Stimulated activated CD8-positive, alpha-beta memory T cell treated with anti-CD3 and anti-CD28 coated beads, Interleukin-15, amount 100 ng/mL, for 24 hours (primary cell): ENCODE measurements at regions not wholly inside any gene's neighbourhood (a gene's known extent, or its start where the extent isn't known, plus 50 kb on each side); places are given as distances from the start of the nearest gene placed in this dataset.

Source experiments
- DNase-seq: peaks from one replicate; pipeline ENCODE4 v3.0.0-alpha.2; 2020; ENCODE audit warnings: low read depth

DNA sequence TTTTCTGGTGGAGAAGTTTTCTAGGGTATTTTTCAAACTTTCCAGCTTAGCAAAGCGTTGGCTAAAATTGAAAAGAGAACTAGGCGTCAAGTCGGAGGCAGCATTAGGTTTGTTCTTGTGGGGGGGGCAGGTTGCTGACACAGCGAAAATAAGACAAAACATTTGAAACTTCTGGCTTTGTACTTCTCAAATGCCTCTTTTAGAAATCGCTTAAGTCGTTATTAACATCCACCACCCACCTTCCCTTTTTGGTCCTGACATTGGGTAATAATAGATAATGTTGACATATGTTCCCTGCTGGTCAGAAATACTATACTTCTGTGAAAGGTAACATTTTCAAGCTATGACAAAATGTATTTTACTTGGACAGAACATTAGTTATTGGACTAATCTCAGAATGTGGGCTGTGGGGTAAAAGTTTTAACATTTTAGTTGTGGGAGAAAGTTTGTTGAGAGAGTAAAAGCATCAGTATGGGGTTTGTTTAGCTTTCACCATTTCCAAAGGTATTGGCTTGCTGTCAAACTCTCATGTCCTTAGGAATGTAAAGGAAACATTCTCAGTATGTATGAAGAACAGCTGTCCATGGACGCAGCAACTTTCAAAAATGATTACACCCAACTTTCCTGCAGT is 88.1 kb upstream of the ZEB2 start:
- no peak for DNase-seq

DNA sequence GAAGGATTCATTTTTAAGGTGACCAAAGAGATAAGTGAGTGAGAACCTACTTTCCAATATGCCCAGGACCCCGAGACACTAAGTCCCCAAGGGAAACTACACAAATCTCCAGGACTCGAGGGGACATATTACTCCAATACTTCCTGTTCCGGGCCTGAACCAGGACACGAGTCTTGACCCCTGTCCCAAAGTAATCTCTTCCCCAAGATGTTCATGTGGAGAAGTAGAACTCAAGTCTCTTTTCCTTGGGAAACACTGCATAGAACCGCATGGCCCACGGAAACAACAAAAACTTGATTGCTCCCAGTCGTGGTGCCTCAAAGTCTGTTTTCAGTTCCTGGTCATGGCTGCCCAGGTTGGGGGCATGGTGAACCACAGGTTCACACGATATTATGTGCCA is 87.2 kb upstream of the ZEB2 start:
- DNase-seq, result no peak

DNA sequence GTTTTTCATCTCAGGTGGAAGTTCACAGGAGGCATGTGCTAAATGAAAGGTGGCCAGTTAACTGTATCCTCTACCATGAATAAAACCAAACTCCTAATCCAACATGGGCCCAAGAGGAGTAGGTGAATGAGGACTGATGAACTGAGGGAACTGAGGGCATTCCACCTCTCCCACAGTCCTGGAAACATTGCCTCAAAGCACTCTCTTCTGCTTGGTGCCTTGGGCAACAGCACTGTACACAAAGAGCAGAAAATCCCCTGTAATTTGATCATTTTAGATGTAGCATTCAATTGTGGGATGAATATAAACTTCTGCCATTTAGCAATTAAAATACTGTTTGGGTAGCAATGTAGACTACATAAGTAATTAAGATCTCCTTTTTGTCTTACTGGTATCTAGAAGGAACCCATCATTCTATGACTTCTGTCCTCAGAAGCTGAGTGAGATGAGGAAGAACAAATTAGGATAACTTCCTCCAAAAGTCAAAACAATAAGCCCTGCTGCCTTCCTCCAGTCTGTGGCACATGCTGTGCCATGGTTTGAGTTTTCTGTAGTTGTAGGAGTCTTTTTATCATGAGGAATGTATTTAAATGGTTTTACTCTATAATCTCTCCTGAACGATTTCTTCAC is 86.7 kb upstream of the ZEB2 start:
- no peak for DNase-seq

DNA sequence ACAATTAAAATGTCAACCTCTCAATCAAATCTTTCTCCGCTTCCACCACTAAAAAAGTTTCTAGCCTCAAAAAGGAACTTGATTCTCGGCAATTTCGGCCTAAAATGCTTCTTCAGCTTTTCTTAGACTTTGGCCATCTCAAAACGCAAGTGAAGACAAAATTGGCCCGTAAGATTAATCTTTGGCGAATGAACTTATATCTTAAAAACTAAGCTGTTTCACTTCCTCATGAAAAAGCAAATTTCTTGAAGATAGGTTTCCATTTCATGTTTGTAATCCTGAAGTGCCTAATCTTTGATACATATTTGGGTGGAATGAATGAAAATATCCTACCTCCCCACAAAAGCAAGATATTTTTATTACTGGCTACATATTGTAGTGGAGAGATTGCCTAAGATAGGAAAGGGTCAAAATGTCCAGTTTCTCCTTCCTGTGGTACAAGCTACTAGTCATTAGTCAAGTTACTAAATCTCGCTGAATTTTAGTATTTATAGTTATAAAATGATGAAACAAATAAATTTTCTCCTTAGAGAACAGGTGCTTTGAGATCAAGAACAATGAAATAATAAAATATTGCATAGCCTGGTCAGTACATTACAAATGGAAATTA is 85.4 kb upstream of the ZEB2 start:
- DNase-seq, result no peak

DNA sequence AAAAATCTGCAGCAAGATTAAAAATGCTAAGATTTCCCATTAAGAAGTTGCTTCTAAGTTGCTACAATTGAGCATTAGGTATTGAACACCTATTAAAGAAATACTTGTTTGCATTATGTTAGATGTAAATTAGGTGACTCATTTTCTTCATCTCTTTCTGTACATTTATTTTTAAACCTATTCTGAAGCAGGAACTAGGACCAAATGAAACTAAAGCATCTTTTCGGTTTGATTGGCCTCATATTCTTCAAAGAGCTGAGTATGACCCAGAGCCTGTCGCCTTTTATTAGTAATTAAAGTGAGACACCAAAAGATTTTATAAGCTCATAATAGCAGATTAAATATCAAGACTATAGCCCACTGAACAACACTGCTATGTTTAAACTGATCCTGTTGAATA is 83.4 kb upstream of the ZEB2 start:
- no peak for DNase-seq

DNA sequence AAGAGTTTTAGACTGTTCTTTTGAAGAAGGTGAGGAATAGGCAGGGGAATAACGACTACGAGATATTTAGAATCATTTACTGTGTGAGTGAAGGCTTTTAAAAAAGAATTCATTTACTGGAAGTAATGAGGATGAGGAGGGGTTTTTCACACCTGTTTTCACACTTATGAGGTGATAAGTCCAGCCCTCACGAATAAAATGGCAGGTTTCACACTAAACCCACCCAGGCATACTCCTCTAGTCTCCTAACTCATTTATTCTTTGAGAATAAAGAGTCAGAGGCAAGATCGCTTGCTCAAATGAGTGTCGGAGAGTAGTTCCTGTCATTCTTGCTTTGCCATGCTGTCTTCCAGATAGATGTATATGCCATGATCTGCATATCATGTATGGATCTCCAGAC is 79.0 kb upstream of the ZEB2 start:
- no peak for DNase-seq

DNA sequence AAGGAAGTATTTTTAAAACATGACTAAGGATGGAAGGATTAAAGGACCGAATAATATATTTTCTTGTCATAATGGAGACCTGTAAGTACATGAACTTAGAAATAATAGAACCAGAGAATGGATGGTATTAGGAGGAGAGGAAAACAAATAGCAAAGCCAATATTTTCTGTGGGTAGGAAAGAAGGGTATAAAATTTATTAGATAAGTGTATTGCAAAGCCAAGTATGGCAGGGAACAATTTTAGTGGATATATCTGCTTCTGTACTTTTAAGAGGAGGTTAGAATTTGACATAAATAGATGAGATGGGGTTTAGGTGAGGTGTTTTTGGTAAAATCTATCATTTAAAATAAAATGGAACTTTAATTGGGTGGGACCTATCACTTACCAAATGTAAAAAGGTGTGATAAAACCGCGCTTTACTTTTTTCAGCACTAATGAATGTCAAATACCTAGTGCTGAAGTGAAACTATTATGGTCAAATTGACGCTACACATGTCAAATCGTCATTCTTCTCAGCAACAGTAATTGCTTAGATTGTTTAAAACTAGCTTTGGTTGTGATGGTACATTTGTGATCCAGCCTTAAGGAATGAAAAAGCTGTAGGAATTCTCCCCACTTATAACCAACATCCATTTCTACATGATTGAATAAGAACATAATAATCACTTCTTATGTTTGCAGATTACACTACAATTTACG is 78.1 kb upstream of the ZEB2 start:
- no peak for DNase-seq

DNA sequence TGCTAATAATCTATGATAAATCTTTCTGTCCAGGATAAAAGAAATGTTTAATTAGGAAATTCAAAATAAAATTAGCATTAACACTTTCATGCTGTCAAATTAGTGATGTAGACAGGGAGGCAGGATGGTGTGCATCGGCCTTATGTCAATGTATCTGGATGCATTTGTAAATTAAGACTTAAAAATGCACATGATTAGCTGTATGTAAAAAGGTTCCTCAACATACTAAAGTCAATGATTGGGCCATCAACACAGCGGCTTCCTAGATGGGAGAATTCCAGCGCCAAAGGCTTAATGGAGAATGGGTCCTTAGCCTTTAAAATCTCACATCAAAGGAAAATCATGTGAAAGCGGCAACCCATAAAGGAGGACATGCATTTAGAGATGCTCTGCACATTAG is 77.5 kb upstream of the ZEB2 start:
- no peak for DNase-seq

DNA sequence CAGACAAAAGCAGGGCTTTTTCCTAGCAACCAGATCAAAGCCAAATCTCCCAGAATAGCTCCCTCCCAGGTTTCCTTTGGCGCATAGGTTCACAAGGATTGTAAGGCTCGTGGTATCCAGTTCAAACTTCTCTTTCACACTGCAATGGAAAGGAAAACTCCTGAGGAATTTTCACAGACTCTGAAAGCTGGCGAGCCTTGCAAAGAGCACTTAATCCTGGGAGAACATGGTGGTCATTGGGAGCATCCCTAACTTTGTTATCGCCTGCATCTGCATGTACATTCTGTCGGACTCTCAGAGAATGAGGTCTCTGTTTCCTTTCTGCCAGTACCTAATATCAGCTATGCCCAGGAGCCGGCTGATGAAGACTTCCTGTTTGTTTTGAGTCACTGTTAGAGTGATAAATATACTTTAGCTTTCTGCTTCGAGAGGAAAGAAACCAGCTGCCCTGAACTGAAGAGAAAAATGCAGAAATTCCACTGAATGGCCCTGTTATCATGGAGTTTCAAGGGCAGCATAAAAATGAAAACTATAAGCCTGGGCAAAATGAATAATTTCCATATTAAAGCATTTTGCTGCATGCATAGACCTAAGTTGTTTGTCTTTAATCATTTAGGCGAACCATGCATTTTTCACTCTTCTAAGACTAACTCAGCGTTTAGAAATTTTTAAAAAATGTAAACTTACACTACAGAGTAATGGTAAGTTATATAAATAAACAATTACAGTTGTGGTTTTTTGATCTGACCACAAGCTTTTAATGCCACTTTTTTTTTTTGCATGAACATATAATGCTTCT is 76.4 kb upstream of the ZEB2 start:
- no peak for DNase-seq

DNA sequence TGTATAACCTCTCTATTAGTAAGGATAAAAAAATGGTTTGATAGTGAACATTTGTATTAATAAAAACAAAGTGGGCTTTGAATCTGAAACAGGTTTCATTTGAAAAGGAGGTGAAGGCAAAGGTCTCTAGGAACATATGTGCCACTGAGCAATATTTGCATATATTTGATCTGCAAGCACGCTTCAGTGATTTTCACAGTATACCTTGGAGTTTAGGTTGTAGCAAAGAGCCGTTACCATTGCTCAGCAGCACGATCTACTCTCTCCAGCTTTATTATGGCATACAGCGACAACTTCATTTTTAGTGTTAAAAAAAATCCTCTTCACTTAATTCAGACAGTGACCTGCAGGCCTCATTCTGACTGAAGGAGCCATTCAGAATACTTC is 75.8 kb upstream of the ZEB2 start:
- DNase-seq, result no peak

DNA sequence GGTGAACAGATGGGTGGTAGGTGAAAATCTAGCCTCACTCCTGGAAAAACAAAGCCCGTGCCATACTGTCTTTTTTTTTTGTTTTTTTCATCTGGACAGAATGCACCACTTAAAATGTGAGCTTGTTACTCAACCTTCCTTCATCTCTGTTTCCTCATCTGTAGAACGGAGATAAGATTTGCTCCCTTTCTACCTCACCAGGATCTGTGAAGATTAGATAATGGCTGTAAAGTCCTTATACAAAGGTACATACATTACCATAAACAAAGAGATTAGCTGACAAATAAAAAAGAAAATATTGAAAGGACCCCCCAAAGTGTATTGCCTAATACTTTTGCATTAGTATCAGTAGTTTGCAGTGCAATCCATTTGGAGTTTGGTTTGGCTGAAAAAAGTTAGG is 75.4 kb upstream of the ZEB2 start:
- DNase-seq, result no peak

DNA sequence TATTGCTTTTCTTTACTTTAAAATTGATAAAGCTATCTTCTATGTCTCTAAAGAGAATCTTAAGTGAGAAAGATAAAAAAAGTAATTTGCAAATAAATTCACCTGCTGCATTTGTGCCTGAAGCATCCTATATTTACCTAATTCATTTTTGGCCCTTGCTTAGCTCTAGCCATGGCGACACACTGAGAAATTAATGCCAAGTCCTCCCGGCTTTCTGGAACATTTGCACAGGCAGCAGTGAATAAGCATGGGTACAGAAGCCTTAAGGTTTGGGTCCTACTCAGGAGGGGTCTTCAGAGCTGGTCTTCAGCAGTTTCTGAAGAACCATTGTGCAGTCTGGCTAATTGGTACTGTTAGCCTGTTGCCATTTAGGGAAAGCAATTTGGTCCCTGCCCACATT is 73.9 kb upstream of the ZEB2 start:
- no peak for DNase-seq

DNA sequence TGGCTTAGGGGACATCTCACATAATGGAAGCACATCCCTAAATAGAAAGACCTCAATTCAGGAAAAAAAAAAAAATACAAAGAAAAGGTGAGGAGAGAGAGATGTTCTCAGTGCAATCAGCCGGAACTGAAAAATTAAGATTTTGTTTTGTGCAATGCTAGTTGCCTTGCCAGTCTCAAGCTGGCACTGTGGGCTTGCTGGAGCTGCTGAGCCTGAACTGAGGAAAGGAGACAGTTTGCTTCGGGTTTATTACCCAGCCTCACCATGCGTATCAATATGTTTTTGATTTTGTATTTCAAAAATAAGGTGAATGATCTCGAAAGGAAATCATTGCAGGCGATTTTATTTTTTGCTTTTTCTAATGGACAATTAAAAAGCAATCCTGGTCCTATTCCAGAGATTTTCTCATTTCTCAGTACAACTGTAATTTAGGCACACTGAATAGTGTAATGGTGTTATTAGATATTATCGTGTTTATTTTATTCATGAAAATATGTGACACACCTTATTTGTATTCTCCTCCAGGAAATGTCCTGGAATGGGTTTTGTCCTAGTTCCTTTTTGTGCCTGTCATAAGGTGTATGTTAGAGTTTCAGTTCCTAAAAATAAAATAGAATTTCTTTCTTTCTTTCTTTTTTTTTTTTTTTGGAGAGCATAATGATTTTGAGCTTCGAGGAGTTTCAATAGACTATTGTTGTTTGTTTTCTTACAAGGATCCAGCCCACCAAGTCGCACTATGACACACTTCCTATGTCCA is 72.8 kb upstream of the ZEB2 start:
- DNase-seq, result no peak

DNA sequence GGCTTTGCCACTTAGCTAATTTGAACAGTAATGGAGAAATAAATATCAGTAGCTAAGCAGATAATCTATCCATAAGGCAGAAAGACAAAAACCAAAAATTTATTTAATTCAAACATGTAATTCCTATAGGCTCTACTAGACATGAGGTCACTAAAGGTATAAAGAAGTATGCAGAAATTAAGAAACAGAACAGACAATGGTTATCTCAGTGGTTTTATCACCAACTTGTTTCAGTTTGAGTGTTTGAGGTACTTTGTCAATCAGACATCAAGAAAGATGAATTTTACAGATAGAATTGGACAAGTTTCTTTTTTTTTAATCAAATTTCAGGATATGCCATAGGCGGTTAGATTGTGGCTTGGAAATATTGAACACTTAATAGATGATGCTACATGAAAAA is 67.4 kb upstream of the ZEB2 start:
- no peak for DNase-seq

DNA sequence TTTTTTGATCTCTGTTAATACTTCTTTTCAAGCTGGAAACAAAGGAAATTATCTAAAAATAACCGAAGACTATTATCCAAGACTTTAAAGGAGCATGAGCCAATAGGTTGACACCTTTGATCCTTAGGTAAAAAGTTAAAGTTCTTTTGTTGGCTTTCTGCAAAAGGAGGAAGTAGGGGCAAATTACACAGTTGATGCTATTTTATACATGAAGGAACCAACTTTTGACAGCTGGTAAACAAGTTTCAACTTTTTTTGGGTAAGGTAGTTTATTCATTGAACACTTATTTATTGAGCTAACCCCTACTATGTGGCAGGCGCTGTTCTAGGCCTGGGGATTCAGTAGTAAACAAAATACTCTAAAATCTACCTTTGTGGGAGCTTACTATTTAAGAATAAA is 66.6 kb upstream of the ZEB2 start:
- no peak for DNase-seq

DNA sequence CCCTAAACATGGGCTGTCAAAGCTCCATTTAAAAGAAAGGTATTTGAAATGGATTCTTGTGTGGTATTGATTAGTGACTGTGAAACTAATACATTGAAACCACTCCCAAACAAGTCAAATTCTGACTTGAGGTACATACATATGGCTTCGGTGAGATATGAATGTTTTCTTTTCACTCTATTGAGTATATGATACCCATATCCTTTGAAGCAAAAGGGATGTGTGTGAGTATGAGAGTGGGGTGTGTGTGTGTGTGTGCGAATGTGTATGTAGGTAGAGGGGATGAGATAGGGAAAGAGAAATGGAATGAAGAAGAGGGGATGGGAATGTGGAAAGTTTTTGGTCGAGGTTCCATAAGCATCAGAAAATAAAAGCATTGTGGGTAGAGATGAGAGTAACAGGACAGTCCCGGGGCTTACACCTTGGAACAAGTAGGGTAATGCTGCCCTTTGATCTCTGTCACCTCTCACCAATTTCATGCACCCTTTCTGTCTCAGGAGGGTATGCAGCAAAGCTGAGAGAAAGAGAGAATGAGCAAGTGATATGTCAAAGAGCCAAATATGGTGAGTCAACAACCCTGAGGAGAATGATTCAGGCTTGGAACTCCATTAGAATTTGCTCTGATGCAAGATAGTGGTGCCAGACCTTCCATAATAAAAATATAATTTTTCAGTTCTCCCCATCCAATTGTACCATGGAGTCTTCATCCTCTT is 64.0 kb upstream of the ZEB2 start:
- DNase-seq, result no peak

DNA sequence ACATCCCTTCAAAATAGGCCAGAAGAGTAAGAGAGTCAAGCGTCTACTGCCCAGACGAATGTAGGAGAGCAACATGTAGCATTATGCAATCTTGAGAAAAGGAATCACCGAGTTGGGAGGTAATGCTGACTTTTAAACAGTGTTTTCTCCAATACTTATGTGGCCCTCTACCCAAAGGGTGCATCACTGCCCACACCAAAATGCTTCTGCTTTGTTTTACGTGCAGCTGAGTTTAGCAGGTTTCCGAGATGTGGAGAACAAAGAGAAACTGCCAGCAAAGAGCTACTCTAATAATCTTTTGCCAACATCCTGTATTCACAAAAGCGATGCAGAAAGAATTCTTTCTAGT is 63.4 kb upstream of the ZEB2 start:
- DNase-seq, result no peak

DNA sequence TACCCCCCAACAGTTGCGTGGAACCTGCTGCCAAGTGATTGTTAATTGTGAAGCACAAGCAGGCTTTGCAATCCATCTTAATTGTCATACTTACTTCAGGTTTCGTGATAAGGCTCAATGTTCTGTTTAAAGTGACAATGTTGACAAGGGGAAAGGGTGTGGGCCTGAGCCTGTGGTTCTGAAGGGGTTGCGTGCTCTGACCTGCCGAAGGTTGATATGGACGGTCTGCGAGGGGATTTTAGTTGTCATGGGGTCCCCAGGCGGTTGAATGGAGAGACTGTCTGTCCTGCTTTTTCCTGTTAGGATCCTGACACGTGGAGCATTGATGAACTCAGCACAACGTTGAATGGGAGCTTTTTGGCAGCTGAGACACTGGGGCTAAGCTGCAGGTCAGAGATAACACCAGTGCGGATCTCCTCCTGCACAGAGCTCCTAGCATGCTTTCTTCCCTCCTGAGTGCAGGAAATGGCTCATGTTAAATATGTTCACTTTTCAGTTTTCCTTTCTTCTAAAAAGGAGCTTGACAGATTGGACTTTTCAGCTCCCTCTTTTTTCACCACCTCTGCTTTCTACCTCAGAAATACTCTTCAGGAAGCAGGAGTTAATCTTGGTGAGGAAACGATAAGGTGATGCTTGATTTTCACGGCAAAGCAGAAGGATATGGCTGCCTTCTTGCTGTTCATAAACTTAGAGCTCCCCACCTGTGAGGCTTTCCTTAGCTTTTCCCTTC is 62.9 kb upstream of the ZEB2 start:
- DNase-seq, result no peak

DNA sequence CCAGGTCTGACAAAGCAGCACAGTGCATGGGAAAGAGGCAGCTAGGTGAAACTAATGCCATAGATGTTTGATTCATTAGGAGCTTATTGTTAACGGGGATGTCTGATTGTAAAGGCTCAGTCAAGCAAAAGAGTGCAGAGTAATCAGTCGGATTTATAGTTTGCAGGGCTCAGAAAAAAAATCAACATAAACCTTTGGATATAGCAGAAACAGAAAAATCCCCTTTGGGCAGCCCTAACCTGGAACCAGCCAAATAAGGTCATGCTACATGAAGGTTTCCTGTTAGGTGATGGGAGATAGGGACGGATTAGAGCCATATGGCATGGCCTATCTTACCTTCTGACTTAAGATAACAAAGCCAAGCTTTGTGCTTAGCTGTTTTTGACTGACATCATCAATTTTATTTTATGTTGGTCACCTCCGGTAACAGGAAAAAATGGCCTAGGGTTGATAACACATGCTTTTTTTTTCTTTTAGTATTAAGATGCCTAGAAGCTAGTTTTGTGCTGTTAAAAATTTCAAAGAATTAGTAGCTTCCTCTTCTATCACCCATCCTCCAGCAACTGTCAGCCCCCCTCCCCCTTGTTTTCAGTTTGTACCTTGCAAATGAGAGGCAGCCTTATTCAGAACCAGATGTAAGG is 60.7 kb upstream of the ZEB2 start:
- no peak for DNase-seq

DNA sequence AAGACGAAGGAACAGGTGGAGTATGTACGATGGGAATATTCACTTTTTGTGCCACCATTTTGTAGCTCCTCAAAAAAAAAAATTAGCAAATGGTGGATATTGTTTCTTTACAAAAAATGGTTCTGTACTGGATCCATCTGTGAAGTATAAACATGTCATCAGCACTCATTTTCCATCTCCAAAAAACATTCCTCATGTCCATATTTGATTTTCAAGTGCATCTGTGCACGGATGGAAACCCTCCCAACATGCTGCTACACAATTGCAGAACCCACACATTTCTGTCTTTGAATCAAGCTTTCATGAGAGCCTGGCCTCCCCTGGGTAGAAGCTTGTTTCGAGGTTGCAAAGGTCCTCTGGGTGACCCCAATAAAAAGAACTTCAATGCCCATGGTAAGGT is 59.6 kb upstream of the ZEB2 start:
- no peak for DNase-seq
